ENCODE measurements at regions not wholly inside any gene's neighbourhood (a gene's known extent, or its start where the extent isn't known, plus 50 kb on each side); places are given as distances from the start of the nearest gene placed in this dataset.

DNA sequence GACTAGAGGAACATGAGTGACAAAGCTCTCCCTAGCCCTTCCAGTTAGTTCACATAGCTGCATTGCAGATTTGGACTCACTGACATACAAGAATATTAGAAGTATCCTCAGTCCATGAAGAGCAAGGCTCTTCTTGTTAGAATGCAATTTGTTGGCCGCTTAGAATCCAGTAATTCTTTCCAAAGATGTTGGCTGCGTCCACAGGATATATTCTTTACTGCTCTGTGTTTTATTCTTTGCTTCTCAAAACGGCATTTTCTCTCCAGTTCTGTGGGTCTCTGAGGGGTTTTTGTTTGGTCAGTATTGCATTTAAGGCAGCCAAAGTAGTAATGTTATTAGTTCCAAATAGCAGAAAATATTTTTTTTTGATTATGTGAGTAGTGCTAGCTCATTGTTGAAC is 588.6 kb downstream of the DNAJB9 start:
- DNase-seq = no peak
- no peak overlapping the region for H3K4me2 ChIP-seq (ENCODE audit: unreplicated experiment)
- no peaks in the 10 kb centered on the region for H3K36me3 ChIP-seq (ENCODE audit: low read depth)
- TF ChIP-seq EZH2phosphoT487 (IDR thresholded peaks at IDR 0.05; ENCODE audit: insufficient read depth, low read depth) (no peak), EZH2 (IDR thresholded peaks at IDR 0.05; ENCODE audit: insufficient read depth, poor library complexity, severe bottlenecking) (no peak)
- no peak overlapping the region for H3K9ac ChIP-seq
- H3K4me1 ChIP-seq (ENCODE audit: insufficient read depth) = no peaks in the 10 kb centered on the region
- H3K9me3 ChIP-seq (ENCODE audit: low read depth) = no peaks in the 10 kb centered on the region
- no peaks in the 10 kb centered on the region for H3K79me2 ChIP-seq (ENCODE audit: insufficient read depth)
- 4 to 9% methylated on average over 3 of the region's 3 CpGs for WGBS, 2 experiments (ENCODE audit: low coverage in 1 of 2, low lambda C conversion rate in 2 of 2, missing lambda C conversion rate in 2 of 2)
- H3K27ac ChIP-seq = no peak overlapping the region
- H3K4me3 ChIP-seq = no peak overlapping the region
- no peaks in the 10 kb centered on the region for H4K20me1 ChIP-seq (ENCODE audit: insufficient read depth)
- H3K9me2 ChIP-seq (ENCODE audit: insufficient read depth) = no peaks in the 10 kb centered on the region
- H3K27me3 ChIP-seq (replicated peaks; ENCODE audit: insufficient read depth) = no peaks in the 10 kb centered on the region
- H2AFZ ChIP-seq = no peak overlapping the region
- in situ Hi-C loops (cut with MboI) = no loop called here
- H3F3A ChIP-seq (ENCODE audit: insufficient read depth) = no peaks in the 10 kb centered on the region

DNA sequence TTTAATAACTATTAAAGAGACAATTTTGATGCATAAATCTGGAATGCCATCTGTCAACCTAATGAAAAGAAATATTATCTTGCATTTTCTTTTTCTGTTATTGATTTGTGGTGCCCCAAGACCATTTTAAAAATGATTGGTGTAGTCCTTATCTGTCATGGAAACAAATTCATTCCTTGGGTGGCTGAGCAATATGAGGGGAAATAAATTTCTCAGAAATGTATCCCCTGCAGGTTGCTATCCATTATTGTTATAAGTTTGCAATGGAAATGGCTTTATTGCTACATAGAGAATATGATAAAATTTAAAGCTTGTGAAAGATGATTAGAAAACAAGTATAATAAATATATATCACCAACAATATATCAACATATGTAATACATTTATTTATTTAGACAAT is 607.0 kb downstream of the DNAJB9 start:
- Histone ChIP-seq H3K4me1 (ENCODE audit: insufficient read depth) (no peaks in the 10 kb centered on the region), H3K36me3 (ENCODE audit: low read depth) (no peaks in the 10 kb centered on the region), H4K20me1 (ENCODE audit: insufficient read depth) (no peaks in the 10 kb centered on the region), H3K4me3 (no peak overlapping the region), H3K4me2 (ENCODE audit: unreplicated experiment) (no peak overlapping the region), H3K27me3 (replicated peaks; ENCODE audit: insufficient read depth) (no peaks in the 10 kb centered on the region), H3K27ac (no peak overlapping the region), H3F3A (ENCODE audit: insufficient read depth) (no peaks in the 10 kb centered on the region), H2AFZ (no peak overlapping the region), H3K79me2 (ENCODE audit: insufficient read depth) (no peaks in the 10 kb centered on the region), H3K9me3 (ENCODE audit: low read depth) (no peaks in the 10 kb centered on the region), H3K9ac (no peak overlapping the region), H3K9me2 (ENCODE audit: insufficient read depth) (0 out of 2 replicates have a peak, but pooled peaks cover 3% of the 10 kb centered on the region)
- no peak for DNase-seq
- in situ Hi-C loops (cut with MboI) = no loop called here
- TF ChIP-seq EZH2 (IDR thresholded peaks at IDR 0.05; ENCODE audit: insufficient read depth, poor library complexity, severe bottlenecking) (no peak), EZH2phosphoT487 (IDR thresholded peaks at IDR 0.05; ENCODE audit: insufficient read depth, low read depth) (no peak)

DNA sequence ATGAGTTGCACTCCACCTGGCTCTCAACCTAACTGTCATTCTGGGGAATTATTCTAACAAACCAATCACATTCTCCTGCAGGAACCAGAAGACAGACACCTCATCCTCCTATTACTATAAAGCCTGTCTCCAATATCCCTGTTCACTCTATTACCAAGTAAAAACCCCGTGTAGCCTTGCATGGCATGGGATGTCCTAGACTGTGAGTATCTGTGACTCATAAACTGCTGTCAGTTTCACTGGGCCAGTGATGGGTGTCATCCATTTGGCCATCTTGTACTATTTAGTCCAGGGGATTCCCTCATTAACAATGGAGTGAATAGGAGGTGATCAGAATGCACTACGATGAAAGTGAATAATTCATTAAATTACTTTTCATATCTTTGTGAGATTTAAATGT is 608.7 kb downstream of the DNAJB9 start:
- in situ Hi-C loops (cut with MboI) = no loop called here
- Histone ChIP-seq H3K9me3 (ENCODE audit: low read depth) (no peaks in the 10 kb centered on the region), H3K27me3 (replicated peaks; ENCODE audit: insufficient read depth) (no peaks in the 10 kb centered on the region), H3K4me2 (ENCODE audit: unreplicated experiment) (no peak overlapping the region), H4K20me1 (ENCODE audit: insufficient read depth) (no peaks in the 10 kb centered on the region), H3K9ac (no peak overlapping the region), H2AFZ (no peak overlapping the region), H3K4me1 (ENCODE audit: insufficient read depth) (no peaks in the 10 kb centered on the region), H3K4me3 (no peak overlapping the region), H3K79me2 (ENCODE audit: insufficient read depth) (no peaks in the 10 kb centered on the region), H3K27ac (no peak overlapping the region), H3F3A (ENCODE audit: insufficient read depth) (no peaks in the 10 kb centered on the region), H3K36me3 (ENCODE audit: low read depth) (no peaks in the 10 kb centered on the region), H3K9me2 (ENCODE audit: insufficient read depth) (0 out of 2 replicates have a peak, but pooled peaks cover 3% of the 10 kb centered on the region)
- TF ChIP-seq EZH2phosphoT487 (IDR thresholded peaks at IDR 0.05; ENCODE audit: insufficient read depth, low read depth) = no peak
- no peak for TF ChIP-seq EZH2 (IDR thresholded peaks at IDR 0.05; ENCODE audit: insufficient read depth, poor library complexity, severe bottlenecking)
- 10 to 23% methylated on average over 2 of the region's 2 CpGs for WGBS, 2 experiments (ENCODE audit: low coverage in 1 of 2, low lambda C conversion rate in 2 of 2, missing lambda C conversion rate in 2 of 2)
- DNase-seq = no peak

- Histone ChIP-seq H3K9me3 (ENCODE audit: low read depth) (peaks cover 3% of the 10 kb centered on the region), H3K4me3 (no peak overlapping the region), H3K4me2 (ENCODE audit: unreplicated experiment) (no peak overlapping the region), H3K79me2 (ENCODE audit: insufficient read depth) (no peaks in the 10 kb centered on the region), H3K36me3 (ENCODE audit: low read depth) (no peaks in the 10 kb centered on the region), H3K27me3 (replicated peaks; ENCODE audit: insufficient read depth) (no peaks in the 10 kb centered on the region), H3K27ac (no peak overlapping the region), H4K20me1 (ENCODE audit: insufficient read depth) (no peaks in the 10 kb centered on the region), H3K9me2 (ENCODE audit: insufficient read depth) (0 out of 2 replicates have a peak, but pooled peaks cover 3% of the 10 kb centered on the region), H3K9ac (no peak overlapping the region), H3K4me1 (ENCODE audit: insufficient read depth) (no peaks in the 10 kb centered on the region), H3F3A (ENCODE audit: insufficient read depth) (no peaks in the 10 kb centered on the region), H2AFZ (no peak overlapping the region)
- DNase-seq = no peak
- WGBS, 2 experiments (ENCODE audit: low coverage in 1 of 2, low lambda C conversion rate in 2 of 2, missing lambda C conversion rate in 2 of 2) = 18% methylated on average over 3 of the region's 3 CpGs
- TF ChIP-seq EZH2 (IDR thresholded peaks at IDR 0.05; ENCODE audit: insufficient read depth, poor library complexity, severe bottlenecking) (no peak), EZH2phosphoT487 (IDR thresholded peaks at IDR 0.05; ENCODE audit: insufficient read depth, low read depth) (no peak)
- in situ Hi-C loops (cut with MboI) = no loop called here
Observed at GRCh38 chr7:109179601-109180000, 609.9 kb downstream of the DNAJB9 start.

DNA sequence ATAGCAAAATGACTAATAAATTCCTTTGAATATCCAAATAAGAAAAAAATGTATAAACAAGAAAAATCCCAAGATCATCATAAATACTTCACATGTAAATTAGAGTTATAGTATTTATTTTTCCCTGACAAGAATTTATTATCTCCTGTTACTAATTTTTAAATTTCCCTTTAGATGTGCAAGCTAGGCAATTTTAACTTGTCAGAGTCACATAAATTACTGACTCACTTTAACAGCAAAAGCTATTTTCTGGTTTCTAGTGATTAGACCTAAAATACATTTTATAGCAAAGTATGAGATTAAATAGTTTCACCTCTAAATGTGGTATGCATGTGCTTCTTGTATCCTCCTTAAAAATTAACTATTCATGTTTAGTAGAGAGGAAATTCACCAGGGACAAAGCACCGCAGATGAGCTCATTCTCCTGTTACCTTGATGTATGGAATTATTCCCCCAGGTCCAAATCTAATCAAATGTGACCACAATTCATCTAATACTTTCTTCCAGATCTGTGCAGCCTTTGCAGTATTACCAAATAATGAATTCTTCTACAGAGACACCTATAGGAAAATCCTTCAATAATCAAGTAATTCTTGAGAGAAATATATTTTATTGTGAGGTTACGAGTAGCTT is 621.2 kb downstream of the DNAJB9 start:
- no peak for TF ChIP-seq EZH2 (IDR thresholded peaks at IDR 0.05; ENCODE audit: insufficient read depth, poor library complexity, severe bottlenecking)
- no peak for TF ChIP-seq EZH2phosphoT487 (IDR thresholded peaks at IDR 0.05; ENCODE audit: insufficient read depth, low read depth)
- Histone ChIP-seq H3K9me3 (ENCODE audit: low read depth) (peaks cover 9% of the 10 kb centered on the region), H3K4me3 (no peak overlapping the region), H3K9me2 (ENCODE audit: insufficient read depth) (no peaks in the 10 kb centered on the region), H3K79me2 (ENCODE audit: insufficient read depth) (no peaks in the 10 kb centered on the region), H3F3A (ENCODE audit: insufficient read depth) (no peaks in the 10 kb centered on the region), H3K4me1 (ENCODE audit: insufficient read depth) (no peaks in the 10 kb centered on the region), H3K27ac (no peak overlapping the region), H3K4me2 (ENCODE audit: unreplicated experiment) (no peak overlapping the region), H4K20me1 (ENCODE audit: insufficient read depth) (no peaks in the 10 kb centered on the region), H3K27me3 (replicated peaks; ENCODE audit: insufficient read depth) (no peaks in the 10 kb centered on the region), H3K9ac (no peak overlapping the region), H2AFZ (no peak overlapping the region), H3K36me3 (ENCODE audit: low read depth) (no peaks in the 10 kb centered on the region)
- WGBS, 2 experiments (ENCODE audit: low coverage in 1 of 2, low lambda C conversion rate in 2 of 2, missing lambda C conversion rate in 2 of 2) = 13 to 24% methylated on average over 2 of the region's 2 CpGs
- in situ Hi-C loops (cut with MboI) = no loop called here
- no peak for DNase-seq
